ENCODE measurements at regions not wholly inside any gene's neighbourhood (a gene's known extent, or its start where the extent isn't known, plus 50 kb on each side); places are given as distances from the start of the nearest gene placed in this dataset.

DNA sequence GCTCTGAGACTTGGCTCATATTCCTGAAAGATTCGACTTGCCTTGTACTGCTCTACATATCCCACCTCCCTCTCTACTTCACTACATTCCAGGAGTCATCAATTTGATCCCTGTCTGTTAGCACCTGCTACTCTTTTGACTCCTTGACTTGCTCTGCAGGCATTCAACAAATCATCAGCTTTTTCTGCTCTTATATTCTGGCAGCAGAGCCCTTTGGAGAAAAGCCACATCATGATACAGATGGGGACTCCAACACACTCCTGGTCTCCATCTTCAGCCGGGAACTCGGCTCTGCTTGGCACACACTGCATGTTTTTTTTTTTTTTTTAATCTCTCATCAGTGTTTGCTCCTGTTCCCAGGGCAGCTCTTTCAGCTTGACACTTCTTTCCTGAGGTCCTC, 293.2 kb upstream of the LCORL start:
- Mint-ChIP-seq H3K9me3 (peaks cover 17% of the 10 kb centered on the region), H3K4me1 (no peaks in the 10 kb centered on the region), H3K4me3 (no peak overlapping the region), H3K36me3 (no peaks in the 10 kb centered on the region), H3K27ac (no peak overlapping the region), H3K27me3 (ENCODE audit: low read depth) (no peaks in the 10 kb centered on the region)
- DNase-seq (ENCODE audit: low spot score in 2 of 2, unreplicated experiment in 2 of 2) = no peak
- TF ChIP-seq, protein P1, sequence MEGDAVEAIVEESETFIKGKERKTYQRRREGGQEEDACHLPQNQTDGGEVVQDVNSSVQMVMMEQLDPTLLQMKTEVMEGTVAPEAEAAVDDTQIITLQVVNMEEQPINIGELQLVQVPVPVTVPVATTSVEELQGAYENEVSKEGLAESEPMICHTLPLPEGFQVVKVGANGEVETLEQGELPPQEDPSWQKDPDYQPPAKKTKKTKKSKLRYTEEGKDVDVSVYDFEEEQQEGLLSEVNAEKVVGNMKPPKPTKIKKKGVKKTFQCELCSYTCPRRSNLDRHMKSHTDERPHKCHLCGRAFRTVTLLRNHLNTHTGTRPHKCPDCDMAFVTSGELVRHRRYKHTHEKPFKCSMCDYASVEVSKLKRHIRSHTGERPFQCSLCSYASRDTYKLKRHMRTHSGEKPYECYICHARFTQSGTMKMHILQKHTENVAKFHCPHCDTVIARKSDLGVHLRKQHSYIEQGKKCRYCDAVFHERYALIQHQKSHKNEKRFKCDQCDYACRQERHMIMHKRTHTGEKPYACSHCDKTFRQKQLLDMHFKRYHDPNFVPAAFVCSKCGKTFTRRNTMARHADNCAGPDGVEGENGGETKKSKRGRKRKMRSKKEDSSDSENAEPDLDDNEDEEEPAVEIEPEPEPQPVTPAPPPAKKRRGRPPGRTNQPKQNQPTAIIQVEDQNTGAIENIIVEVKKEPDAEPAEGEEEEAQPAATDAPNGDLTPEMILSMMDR (IDR thresholded peaks at IDR 0.05; ENCODE audit: unreplicated experiment) = no peak

DNA sequence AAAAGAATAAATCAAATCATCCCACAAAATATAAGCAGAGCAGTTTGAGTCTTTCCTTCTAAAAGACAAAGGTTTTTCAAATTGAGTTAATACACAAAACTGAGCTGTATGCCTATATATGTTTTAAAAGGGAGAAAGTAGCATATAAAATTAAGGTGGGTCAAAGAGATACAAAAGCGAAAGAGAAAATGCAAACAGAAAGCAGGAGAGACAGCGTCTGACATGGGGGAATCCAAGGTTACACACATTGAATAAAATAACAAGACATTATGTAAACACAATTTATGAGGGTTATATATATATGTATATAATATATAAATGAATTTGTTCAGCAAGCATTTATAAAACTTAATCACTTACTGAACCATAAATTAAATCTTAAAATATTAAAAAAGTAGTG, 276.1 kb upstream of the LCORL start:
- H3K4me1 Mint-ChIP-seq = no peaks in the 10 kb centered on the region
- no peaks in the 10 kb centered on the region for H3K9me3 Mint-ChIP-seq
- H3K4me3 Mint-ChIP-seq = no peak overlapping the region
- no peak for DNase-seq (ENCODE audit: low spot score in 2 of 2, unreplicated experiment in 2 of 2)
- TF ChIP-seq, protein P1 (IDR thresholded peaks at IDR 0.05; ENCODE audit: unreplicated experiment) = no peak
- H3K27me3 Mint-ChIP-seq (ENCODE audit: low read depth) = no peaks in the 10 kb centered on the region
- no peaks in the 10 kb centered on the region for H3K36me3 Mint-ChIP-seq
- no peak overlapping the region for H3K27ac Mint-ChIP-seq

DNA sequence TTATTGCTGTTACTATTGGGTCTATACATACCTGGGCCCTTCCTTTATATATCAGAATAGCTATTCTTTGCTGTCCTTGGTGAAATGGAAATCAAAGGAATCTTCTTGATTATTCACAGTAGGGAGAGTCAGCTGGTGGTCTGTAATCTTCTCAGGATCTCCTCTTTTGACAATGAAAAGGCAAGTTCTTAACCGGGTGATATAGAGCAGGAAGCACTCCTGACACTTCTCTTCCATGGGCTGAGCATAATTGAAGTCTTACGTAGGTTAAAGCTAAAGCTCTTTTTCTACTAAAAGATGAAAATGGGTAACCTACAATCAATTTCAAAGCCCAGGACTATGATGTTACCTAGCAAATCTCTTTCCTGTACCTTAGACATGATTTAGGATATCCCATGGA, 274.9 kb upstream of the LCORL start:
- H3K36me3 Mint-ChIP-seq = no peaks in the 10 kb centered on the region
- H3K27me3 Mint-ChIP-seq (ENCODE audit: low read depth) = no peaks in the 10 kb centered on the region
- no peaks in the 10 kb centered on the region for H3K4me1 Mint-ChIP-seq
- TF ChIP-seq, protein P1 (IDR thresholded peaks at IDR 0.05; ENCODE audit: unreplicated experiment) = no peak
- H3K4me3 Mint-ChIP-seq = no peak overlapping the region
- no peaks in the 10 kb centered on the region for H3K9me3 Mint-ChIP-seq
- H3K27ac Mint-ChIP-seq = no peak overlapping the region
- no peak for DNase-seq (ENCODE audit: low spot score in 2 of 2, unreplicated experiment in 2 of 2)

DNA sequence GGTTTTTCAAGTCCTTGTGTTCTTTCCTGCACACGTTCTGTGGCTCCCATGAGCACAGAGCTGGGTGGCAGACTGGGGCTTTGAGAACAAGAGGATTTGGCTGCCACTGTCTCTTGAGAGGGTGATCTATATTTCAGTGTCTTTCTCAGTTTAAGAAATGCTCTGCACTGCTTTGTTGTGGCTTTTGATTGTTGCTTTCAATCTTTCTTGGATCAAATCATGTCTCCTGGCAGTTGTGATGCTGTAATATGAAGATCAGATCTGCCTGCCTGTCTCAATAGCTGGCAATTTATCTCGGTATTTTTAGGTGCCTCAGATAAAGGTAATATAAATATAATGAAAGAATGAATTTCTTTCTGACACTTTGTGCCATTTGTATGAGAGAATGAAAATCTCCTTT, 273.3 kb upstream of the LCORL start:
- Mint-ChIP-seq H3K4me1 (peaks cover 2% of the 10 kb centered on the region), H3K36me3 (no peaks in the 10 kb centered on the region), H3K9me3 (no peaks in the 10 kb centered on the region), H3K27ac (no peak overlapping the region), H3K27me3 (ENCODE audit: low read depth) (no peaks in the 10 kb centered on the region), H3K4me3 (no peak overlapping the region)
- DNase-seq (ENCODE audit: low spot score in 2 of 2, unreplicated experiment in 2 of 2) = no peak
- TF ChIP-seq, protein P1 (IDR thresholded peaks at IDR 0.05; ENCODE audit: unreplicated experiment) = no peak

DNA sequence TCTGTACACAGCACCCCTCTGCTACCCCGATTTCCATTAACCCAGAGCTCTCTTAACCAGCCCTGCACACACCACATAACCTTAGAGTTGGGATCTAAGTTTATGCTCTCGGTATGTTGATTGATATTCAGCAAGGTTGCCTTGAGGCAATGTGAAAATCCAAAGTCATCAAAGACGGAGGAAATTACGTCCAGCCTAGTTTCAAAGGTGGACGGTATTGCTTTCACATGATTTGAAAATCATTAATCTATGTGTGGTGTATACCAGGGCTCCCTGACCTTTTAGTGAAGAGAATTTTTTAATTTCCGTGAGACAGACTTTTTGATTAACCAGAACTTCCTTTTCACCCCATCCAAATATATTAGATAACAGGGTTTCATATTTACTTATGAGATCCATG, 272.5 kb upstream of the LCORL start:
- no peak for DNase-seq (ENCODE audit: low spot score in 2 of 2, unreplicated experiment in 2 of 2)
- no peaks in the 10 kb centered on the region for H3K27me3 Mint-ChIP-seq (ENCODE audit: low read depth)
- H3K36me3 Mint-ChIP-seq = no peaks in the 10 kb centered on the region
- H3K4me1 Mint-ChIP-seq = peaks cover 2% of the 10 kb centered on the region
- H3K9me3 Mint-ChIP-seq = no peaks in the 10 kb centered on the region
- TF ChIP-seq, protein P1 (IDR thresholded peaks at IDR 0.05; ENCODE audit: unreplicated experiment) = no peak
- no peak overlapping the region for H3K4me3 Mint-ChIP-seq
- H3K27ac Mint-ChIP-seq = no peak overlapping the region

DNA sequence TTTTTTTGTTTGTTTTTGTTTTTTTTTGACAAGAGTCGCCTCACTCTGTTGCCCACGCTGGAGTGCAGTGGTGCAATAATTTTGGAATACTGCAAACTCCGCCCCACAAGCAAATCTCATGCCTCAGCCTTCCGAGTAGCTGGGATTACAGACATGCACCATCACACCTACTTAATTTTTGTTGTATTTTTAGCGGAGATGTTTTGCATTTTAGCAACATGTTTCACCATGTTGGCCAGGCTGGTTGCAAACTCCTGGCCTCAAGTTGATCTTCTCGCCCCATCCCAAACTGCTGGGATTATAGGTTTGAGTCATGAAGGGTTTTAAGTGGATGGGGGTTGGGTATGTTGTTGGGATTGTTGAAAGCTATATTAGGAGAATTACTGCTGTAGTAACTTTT, 270.9 kb upstream of the LCORL start:
- DNase-seq (ENCODE audit: low spot score in 2 of 2, unreplicated experiment in 2 of 2) = no peak
- Mint-ChIP-seq H3K27ac (no peak overlapping the region), H3K4me1 (peaks cover 2% of the 10 kb centered on the region), H3K9me3 (peaks cover 4% of the 10 kb centered on the region), H3K4me3 (no peak overlapping the region), H3K36me3 (no peaks in the 10 kb centered on the region), H3K27me3 (ENCODE audit: low read depth) (no peaks in the 10 kb centered on the region)
- TF ChIP-seq, protein P1 (IDR thresholded peaks at IDR 0.05; ENCODE audit: unreplicated experiment) = no peak
